Dendritic cell treated with granulocyte-macrophage colony-stimulating factor and Interleukin-4, amounts not matched to agents 40 ng/mL and 50 ng/mL, for 4 days (primary cell): ENCODE measurements at regions not wholly inside any gene's neighbourhood (a gene's known extent, or its start where the extent isn't known, plus 50 kb on each side); places are given as distances from the start of the nearest gene placed in this dataset.
"Not testable (repeated sequence)": the region's sequence is repeated elsewhere in the genome, so short reads cannot be mapped to it uniquely, and the experiment has no call there.

ENCODE experiments used
- H3K27ac Mint-ChIP-seq: one replicate; pipeline ENCODE4 v1.8.0; 2022; ENCODE audit warnings: mild to moderate bottlenecking, mixed read lengths
- H3K27me3 Mint-ChIP-seq: one replicate; pipeline ENCODE4 v1.8.0; 2022; ENCODE audit warnings: mild to moderate bottlenecking, mixed read lengths
- H3K36me3 Mint-ChIP-seq: one replicate; pipeline ENCODE4 v1.8.0; 2022; ENCODE audit warnings: low read depth, mixed read lengths
- H3K4me1 Mint-ChIP-seq: one replicate; pipeline ENCODE4 v1.8.0; 2022; ENCODE audit warnings: low read depth, mixed read lengths
- H3K4me3 Mint-ChIP-seq: one replicate; pipeline ENCODE4 v1.8.0; 2022; ENCODE audit warnings: mild to moderate bottlenecking, moderate library complexity, mixed read lengths
- H3K9me3 Mint-ChIP-seq: one replicate; pipeline ENCODE4 v1.8.0; 2022; ENCODE audit warnings: mixed read lengths
- intact Hi-C: fragments of 100-400 bp; cut with micrococcal nuclease; formaldehyde crosslinking; loops from one replicate; pipeline ENCODE4 v1.15.0; 2022

DNA sequence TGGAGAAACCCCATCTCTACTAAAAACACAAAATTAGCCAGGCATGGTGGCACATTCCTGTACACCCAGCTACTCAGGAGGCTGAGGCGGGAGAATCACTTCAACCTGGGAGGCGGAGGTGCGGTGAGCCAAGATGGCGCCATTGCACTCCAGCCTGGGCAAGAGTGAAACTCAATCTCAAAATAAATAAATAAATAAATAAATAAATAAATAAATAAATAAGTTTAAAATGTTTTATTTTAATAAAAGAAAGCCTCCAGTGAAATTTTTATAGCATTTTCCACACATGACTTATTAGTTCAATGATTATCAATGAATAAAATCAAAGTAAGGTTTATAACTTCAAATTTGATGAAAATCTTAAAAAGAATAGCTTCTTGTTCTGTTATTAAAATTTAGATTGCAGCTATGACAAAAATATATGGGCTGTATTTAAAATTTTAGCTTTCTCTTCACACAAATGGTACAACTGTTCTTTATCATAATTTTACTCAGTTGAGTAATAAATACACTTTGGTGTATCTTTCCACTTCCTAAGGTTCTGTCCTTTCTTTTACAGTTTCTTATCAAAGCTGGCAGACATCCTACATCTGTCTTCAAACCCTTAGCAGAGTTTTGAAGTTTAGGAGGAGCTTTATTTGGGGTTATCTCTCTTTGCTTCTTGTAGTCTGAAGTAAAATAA, 78.4 kb upstream of the ZSWIM2 start:
- Mint-ChIP-seq H3K4me3 (no peak overlapping the region), H3K4me1 (no peaks in the 10 kb centered on the region), H3K27ac (no peak overlapping the region), H3K9me3 (peaks cover 9% of the 10 kb centered on the region), H3K27me3 (no peaks in the 10 kb centered on the region), H3K36me3 (no peaks in the 10 kb centered on the region)
- intact Hi-C loops: no loop called here

DNA sequence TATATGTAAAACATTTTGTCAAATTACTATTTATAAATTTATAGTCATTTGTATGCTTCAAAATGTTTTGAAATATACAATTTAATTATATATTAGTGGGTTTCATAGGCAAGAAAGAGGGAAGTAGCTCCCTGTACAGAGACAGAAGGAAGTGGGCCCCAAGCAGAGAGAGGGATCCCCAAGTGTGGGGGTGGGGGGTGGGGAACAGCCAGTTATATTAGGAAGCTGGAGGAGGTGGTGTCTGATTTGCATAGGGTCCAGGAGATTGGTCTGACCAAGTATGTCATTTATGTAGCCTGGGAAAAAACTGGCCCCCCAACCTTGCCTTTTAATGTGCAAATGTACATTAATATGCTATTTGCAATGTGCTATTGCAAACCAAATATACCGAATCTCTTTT, 76.5 kb upstream of the ZSWIM2 start:
- H3K27ac Mint-ChIP-seq: no peak overlapping the region
- no peak overlapping the region for H3K4me3 Mint-ChIP-seq
- intact Hi-C loops: no loop called here

DNA sequence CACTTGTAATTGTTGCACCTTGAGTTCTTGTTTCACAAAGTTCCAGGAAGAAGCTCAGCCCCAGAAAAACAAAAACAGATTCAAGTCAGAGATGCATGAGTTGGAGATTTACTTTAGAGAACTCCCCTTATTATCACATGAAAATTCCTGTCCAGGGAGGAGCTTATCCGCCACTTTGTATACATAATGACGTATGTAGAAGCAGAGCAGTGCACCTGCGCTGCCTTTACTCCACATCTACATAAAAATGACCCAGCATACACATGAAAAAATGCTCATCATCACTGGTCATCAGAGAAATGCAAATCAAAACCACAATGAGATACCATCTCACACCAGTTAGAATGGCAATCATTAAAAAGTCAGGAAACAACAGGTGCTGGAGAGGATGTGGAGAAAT, 73.3 kb upstream of the ZSWIM2 start:
- H3K4me3 Mint-ChIP-seq, intact Hi-C loops, H3K9me3 Mint-ChIP-seq: not testable (repeated sequence)

More for the DNA sequence above, 76.5 kb upstream of the ZSWIM2 start:
- Mint-ChIP-seq H3K9me3 (peaks cover 6% of the 10 kb centered on the region), H3K36me3 (no peaks in the 10 kb centered on the region), H3K4me1 (no peaks in the 10 kb centered on the region), H3K27me3 (no peaks in the 10 kb centered on the region)

DNA sequence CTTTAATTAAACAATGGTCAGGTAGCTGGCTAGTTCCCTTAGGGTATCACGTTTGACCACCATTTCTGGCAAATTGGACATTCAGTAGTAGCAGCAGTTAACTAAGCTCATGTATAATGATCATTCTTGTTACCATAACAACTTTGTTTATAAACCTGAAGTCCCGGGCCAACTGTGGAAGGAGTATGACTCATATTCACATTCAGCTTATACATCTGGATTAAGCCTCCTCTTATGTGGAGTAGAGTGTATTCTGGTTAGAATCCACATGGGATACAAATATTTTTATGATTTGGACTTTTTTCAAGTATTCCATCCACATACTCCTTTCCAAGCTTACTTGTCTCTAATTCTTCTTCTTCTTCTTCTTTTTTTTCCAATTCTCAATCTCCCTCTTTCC, 70.3 kb upstream of the ZSWIM2 start:
- H3K27ac Mint-ChIP-seq: no peak overlapping the region
- no peaks in the 10 kb centered on the region for H3K36me3 Mint-ChIP-seq
- H3K4me1 Mint-ChIP-seq: no peaks in the 10 kb centered on the region
- H3K9me3 Mint-ChIP-seq: no peaks in the 10 kb centered on the region
- H3K4me3 Mint-ChIP-seq: no peak overlapping the region
- intact Hi-C loops: no loop called here
- H3K27me3 Mint-ChIP-seq: no peaks in the 10 kb centered on the region

More for the DNA sequence above, 73.3 kb upstream of the ZSWIM2 start:
- H3K27ac Mint-ChIP-seq, H3K36me3 Mint-ChIP-seq, H3K27me3 Mint-ChIP-seq, H3K4me1 Mint-ChIP-seq: not testable (repeated sequence)

DNA sequence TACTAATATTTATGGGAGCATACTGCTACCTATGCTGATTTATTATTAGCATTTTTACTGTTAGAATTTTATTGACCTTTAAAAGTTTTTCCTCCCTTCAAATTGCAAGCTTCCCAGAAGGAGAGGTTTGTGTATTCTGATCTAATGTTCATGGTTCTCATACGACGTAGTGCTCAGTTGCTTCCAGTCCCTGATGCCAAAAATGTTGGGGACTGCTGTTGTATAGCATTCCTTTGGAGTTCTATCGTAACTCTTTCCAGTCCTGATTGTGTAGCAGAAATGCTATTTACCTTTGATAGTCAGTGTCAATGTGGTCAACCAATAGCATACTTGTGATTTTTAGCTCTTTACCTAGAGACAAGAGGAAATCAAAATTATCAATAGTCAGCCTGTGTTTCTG, 69.5 kb upstream of the ZSWIM2 start:
- Mint-ChIP-seq H3K27me3 (no peaks in the 10 kb centered on the region), H3K4me1 (peaks cover 5% of the 10 kb centered on the region)
- intact Hi-C loops: no loop called here

DNA sequence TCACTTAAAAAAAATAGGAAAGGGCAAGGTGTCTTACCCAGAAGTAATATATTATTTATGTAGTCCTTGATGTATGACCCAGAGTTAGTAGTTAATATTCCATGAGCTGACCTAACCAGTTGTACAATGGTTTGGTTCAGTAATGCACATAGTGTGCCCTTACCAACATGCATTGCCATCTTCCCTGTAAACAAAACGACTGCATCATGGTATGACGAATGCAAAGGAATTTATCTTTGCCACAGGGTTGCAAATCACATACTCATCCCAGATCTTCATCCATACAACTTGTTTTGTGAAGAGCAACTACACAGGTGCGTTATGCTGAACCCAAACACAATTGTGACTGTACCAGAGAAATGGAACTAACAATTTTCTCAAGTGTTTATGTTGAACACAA, 68.9 kb upstream of the ZSWIM2 start:
- H3K27me3 Mint-ChIP-seq: no peaks in the 10 kb centered on the region
- peaks cover 5% of the 10 kb centered on the region for H3K4me1 Mint-ChIP-seq
- intact Hi-C loops: no loop called here
- no peak overlapping the region for H3K27ac Mint-ChIP-seq
- H3K4me3 Mint-ChIP-seq: no peak overlapping the region
- H3K9me3 Mint-ChIP-seq: no peaks in the 10 kb centered on the region
- no peaks in the 10 kb centered on the region for H3K36me3 Mint-ChIP-seq

More for the DNA sequence above, 69.5 kb upstream of the ZSWIM2 start:
- Mint-ChIP-seq H3K4me3 (no peak overlapping the region), H3K36me3 (no peaks in the 10 kb centered on the region), H3K9me3 (no peaks in the 10 kb centered on the region), H3K27ac (no peak overlapping the region)

DNA sequence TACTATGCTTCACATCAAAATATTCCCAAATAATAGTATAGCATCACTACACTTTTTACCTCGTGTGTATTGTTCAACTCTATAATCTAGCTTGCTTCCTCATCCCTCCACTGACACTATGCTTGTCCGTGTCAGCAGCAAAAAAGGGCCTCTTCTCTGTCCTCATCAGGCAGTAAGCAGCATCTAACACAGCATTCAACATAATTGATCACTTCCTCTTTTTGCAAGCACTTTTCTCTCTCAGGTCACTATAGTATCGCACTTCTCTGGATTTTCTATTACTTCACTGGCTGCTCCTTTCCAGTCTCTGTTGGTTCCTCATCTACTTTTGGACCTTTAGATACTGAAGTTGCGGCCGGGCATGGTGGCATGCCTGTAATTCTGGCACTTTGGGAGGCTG, 64.9 kb upstream of the ZSWIM2 start:
- intact Hi-C loops: no loop called here
- Mint-ChIP-seq H3K36me3 (no peaks in the 10 kb centered on the region), H3K4me1 (peaks cover 5% of the 10 kb centered on the region), H3K4me3 (no peak overlapping the region), H3K9me3 (no peaks in the 10 kb centered on the region), H3K27me3 (no peaks in the 10 kb centered on the region), H3K27ac (no peak overlapping the region)

DNA sequence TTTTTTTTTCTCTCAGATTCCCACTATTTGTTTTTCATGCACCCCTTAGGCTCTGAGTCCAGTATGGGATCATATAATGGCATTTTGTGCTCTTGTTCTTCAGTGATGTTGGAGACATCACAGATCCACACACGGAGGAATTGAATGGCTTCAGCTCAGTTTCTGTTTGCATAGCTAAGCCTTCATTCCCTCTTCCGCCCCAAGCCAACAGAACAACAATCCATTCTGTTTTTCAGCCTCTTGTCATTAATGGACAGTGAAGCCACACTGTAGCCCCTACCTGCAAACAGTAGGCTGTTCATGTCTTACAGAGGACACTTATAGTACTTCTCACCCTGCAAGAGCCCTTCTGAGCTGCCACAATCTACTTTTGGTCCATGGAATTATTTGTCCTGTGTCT, 64.0 kb upstream of the ZSWIM2 start:
- no peaks in the 10 kb centered on the region for H3K27me3 Mint-ChIP-seq
- H3K9me3 Mint-ChIP-seq: no peaks in the 10 kb centered on the region
- H3K4me1 Mint-ChIP-seq: peaks cover 5% of the 10 kb centered on the region
- intact Hi-C loops: no loop called here
- H3K36me3 Mint-ChIP-seq: no peaks in the 10 kb centered on the region
- H3K27ac Mint-ChIP-seq: no peak overlapping the region
- H3K4me3 Mint-ChIP-seq: no peak overlapping the region

DNA sequence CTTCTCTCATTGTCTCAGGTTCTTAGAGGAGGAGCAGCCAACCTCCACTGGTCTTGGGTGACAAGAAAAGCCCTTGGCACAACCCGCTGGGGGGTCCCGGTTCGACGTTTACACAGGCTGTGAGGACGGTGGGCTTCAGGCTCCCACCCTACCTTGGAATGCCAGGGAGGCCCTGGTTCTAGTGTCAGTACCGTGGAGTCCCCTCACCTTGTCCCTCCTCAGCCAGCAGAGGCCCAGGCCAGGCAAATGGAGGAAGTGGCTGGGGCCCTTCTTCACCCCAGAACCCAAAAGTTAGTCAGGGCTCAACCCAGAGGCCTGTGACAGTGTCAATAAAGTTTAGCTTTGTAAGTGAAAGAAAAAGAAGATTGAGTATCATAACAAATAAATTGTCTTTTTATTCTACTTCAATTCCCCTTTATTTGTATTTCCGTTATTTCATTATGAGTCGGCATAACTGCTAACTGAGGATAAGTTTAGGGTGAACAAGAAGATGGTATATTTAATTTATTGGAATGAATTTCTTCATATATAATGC, 62.6 kb upstream of the ZSWIM2 start:
- Mint-ChIP-seq H3K9me3 (no peaks in the 10 kb centered on the region), H3K4me3 (no peak overlapping the region), H3K36me3 (no peaks in the 10 kb centered on the region), H3K27me3 (no peaks in the 10 kb centered on the region), H3K4me1 (peaks cover 5% of the 10 kb centered on the region), H3K27ac (no peak overlapping the region)
- intact Hi-C loops: no loop called here

DNA sequence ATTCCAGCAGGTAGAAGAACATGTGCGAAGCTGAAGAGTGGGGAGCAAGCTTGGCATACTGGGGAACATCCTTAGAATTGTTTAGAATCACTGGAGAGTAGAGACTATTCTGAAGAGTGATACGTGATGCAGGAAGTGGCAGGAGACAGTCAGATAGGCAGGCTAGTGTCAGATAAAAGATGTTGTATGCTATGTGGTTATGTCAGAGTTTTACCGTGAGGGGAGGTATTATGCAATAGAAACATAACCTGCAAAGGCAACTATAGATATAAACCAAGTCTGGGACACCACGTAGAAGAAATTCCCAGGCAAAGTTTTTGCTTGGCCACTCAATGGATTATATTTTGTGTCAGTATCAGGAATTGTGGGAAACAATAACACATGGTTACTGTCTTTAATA, 62.0 kb upstream of the ZSWIM2 start:
- no peaks in the 10 kb centered on the region for H3K36me3 Mint-ChIP-seq
- H3K4me1 Mint-ChIP-seq: peaks cover 5% of the 10 kb centered on the region
- no peak overlapping the region for H3K4me3 Mint-ChIP-seq
- H3K27me3 Mint-ChIP-seq: no peaks in the 10 kb centered on the region
- intact Hi-C loops: no loop called here
- no peak overlapping the region for H3K27ac Mint-ChIP-seq
- H3K9me3 Mint-ChIP-seq: no peaks in the 10 kb centered on the region

DNA sequence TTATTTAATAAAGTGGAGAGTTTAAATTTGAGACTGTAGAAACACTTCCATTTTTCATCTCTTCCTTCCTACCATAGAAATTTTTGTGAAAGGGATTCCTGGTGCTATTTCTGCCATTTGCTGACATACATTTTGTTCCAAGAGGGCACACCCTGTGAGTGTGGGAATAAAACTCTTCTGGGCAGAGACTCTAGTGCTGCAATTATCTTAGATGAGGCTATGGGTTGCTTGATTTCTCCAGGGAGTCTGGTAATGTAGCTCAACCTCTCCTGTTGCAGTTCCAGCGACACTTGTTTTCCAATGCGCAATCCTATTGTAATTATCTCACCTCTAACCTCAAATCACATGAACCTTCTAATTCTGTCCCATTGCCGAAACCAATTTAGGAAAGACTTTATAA, 60.1 kb upstream of the ZSWIM2 start:
- Mint-ChIP-seq H3K27me3 (no peaks in the 10 kb centered on the region), H3K9me3 (no peaks in the 10 kb centered on the region), H3K27ac (no peak overlapping the region)

DNA sequence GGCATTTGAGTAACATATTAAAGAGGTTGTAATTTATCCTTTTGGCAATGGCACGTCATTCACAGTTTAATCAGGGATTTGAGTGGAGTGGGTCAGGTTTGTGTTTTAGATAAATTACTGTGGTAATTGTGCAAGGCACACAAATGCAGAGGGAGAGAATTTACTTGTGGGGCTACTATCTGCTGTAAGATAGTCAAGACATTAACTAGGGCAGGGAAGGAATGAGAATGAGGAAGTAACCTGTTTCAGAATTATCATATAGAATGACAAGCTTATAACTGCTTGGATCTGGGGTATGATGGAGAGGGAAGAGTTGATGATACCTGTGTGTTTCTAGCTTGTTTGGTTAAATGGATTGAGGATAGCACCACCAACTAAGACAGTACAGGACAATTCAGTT, 58.9 kb upstream of the ZSWIM2 start:
- Mint-ChIP-seq H3K27me3 (no peaks in the 10 kb centered on the region), H3K27ac (no peak overlapping the region), H3K4me1 (no peaks in the 10 kb centered on the region), H3K36me3 (no peaks in the 10 kb centered on the region), H3K9me3 (no peaks in the 10 kb centered on the region), H3K4me3 (no peak overlapping the region)
- intact Hi-C loops: no loop called here

More for the DNA sequence above, 60.1 kb upstream of the ZSWIM2 start:
- H3K36me3 Mint-ChIP-seq: no peaks in the 10 kb centered on the region
- H3K4me3 Mint-ChIP-seq: no peak overlapping the region
- H3K4me1 Mint-ChIP-seq: peaks cover 5% of the 10 kb centered on the region
- intact Hi-C loops: no loop called here

DNA sequence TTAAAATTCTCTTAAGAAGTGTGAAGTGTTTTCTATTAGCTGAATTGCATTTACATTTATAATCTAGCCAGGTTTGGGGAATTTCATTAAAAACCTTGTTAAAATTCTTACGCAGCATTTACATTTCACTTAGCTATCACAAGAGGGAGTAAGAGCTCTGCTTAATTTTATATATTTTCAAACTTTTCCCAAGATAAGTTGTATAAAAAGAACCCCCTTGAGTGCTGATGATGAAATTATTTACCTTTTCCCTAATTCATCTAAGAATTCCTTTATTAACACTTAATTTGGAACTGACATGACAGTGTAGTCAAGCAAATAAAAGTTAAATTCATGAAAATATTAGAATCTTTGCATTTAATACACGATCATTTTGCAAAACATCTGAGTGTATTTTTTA, 54.2 kb upstream of the ZSWIM2 start:
- Mint-ChIP-seq H3K27me3 (no peaks in the 10 kb centered on the region), H3K9me3 (no peaks in the 10 kb centered on the region), H3K4me3 (no peak overlapping the region), H3K27ac (no peak overlapping the region), H3K36me3 (no peaks in the 10 kb centered on the region), H3K4me1 (no peaks in the 10 kb centered on the region)
- intact Hi-C loops: loop anchor here (1.0 kb wide), 1 partner anchor 550 kb away; no protein-coding TSS in a partner anchor
